Cerebellar cortex (tissue), 1 donor: ENCODE measurements at regions not wholly inside any gene's neighbourhood (a gene's known extent, or its start where the extent isn't known, plus 50 kb on each side); places are given as distances from the start of the nearest gene placed in this dataset.
"Not testable (repeated sequence)": the region's sequence is repeated elsewhere in the genome, so short reads cannot be mapped to it uniquely, and the experiment has no call there.

Experiments
- DNase-seq: peaks from one replicate; pipeline ENCODE4 v3.0.0-alpha.2; 2015; ENCODE audit warnings: low spot score

- no peak for DNase-seq
Measured at GRCh38 chr14:43692706-43693105, 814.4 kb downstream of the FSCB start.

DNA sequence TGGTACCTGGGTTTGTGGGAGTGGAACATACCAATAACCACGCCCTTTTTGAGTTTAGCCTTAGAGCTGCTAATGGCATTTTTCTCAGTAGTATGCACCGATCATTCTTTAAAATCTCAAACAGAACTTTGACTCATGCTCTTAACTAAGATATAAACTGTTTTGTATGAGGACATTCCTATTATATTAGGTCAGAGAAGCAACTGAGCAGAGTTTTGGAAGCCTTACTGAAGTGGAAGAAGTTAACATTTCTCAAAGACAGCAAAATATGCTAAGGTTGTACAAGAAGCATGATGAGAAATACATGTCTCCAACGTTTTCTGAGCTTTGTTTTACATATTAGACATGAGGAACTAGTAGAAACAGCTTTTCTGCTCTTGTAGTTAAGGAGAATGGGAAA, 819.2 kb downstream of the FSCB start:
- DNase-seq, result no peak

GRCh38 chr14:43677581-43677980, 829.5 kb downstream of the FSCB start:
- no peak for DNase-seq

DNA sequence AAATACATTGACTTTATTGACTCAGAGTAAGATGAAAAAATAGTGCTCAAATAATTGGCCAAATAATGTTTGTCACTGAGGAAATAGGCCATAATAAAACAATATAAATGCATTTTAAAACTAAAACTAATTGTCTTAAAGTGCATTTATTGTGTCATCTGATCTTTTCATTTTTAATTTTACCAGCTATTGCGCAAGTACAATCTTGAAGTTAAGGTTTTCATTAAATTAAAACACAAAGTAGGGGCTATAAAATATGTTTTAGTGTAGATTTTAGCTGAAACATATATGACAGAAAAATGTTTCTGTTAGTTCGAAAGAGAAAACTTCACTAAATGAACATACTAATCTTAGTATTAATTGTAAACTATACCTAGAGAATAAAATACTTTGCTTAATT, 832.8 kb downstream of the FSCB start:
- no peak for DNase-seq

DNA sequence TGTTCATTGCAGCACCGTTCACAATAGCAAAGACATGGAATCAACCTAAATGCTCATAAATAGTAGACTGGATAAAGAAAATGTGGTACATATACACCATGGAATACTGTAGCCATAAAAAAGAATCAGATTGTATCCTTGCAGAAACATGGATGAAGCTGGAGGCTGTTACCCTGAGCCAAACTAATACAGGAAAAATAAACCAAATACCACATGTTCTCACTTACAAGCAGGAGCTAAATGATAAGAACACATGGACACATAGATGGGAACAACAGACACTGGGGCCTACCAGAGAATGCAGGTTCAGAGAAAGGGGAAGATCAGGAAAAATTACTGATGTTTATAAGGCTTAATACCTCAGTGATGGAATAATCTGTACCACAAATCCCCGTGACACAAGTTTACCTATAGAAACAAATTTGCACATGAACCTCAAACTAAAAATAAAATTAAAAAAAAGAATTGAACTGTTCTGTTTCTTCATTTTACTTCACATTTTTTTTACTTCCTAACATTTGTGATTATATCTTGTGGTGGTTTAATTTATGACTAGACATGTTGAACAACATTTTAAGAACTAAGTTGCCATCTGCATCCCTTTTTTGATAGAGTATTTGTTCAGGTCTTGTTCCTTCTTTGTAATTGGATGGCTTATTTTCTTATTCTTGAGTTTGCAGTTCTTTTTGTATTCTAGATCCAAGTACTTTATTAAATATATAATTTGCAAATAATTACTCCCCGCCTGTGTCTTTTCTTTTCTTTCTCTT, 835.2 kb downstream of the FSCB start:
- DNase-seq, result no peak

DNA sequence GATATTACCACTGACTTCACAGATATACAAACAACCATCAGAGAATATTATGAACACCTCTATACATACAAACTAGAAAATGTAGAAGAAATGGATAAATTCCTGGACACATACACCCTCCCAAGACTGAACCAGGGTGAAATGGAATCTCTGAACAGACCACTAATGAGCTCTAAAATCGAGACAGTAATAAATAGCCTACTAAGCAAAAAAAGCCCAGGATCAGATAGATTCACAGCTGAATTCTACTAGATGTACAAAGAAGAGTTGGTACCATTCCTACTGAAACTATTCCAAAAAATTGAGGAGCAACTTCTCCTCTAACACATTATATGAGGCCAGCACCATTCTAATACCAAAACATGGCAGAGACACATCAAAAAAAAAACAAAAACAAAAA, 837.7 kb downstream of the FSCB start:
- no peak for DNase-seq

DNA sequence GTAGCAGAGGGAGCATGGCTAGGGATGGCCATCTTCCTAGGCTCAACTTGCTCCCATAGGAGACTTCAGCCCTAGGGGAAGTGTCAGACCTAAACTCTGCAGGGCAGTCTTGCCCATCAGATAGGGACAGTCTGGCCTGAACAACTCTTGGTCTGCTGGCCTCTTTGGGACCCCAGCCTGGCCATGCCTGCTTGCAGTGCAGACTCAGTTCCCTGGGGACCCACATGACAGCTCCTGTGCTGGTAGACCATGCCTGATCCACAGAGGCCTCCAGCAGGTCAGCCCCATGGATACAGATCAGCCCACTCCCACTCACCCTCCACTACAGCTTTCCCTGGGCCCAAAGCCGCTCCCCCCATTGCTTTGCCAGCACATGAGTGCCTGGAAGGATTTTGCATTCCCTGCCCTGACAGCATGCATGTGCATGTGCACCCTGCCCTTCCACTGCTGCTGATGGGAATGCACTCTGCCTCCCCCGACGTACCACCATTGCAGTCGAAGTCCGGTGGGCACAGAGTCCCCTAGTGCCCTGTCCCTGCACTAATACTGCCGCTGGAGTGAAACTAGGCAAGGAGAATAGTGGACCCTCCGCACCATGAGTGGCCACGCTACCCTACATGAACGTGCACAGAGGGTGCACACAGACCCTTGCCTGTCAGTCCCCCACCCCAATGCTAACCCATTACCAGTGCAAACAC, 841.4 kb downstream of the FSCB start:
- no peak for DNase-seq

- not testable (repeated sequence) for DNase-seq
Measured at GRCh38 chr14:43655194-43655593, 851.9 kb downstream of the FSCB start.

DNA sequence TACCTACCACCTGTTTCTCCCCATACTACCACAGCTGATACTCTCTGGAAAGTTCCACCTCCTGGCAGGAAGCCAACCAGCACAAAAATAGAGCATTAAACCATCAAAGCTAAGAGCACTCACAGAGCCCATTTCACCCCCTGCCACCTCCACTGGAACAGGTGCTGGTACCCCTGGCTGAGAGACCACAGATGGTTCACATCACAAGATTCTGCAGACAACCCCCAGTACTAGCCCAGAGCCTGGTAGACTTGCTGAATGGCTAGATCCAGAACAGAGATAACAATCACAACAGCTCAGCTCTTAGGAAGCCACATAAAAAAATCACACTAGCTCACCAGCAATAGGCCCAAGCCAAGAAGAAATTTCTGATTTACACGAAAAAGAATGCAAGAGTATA, 855.2 kb downstream of the FSCB start:
- DNase-seq, result no peak

DNA sequence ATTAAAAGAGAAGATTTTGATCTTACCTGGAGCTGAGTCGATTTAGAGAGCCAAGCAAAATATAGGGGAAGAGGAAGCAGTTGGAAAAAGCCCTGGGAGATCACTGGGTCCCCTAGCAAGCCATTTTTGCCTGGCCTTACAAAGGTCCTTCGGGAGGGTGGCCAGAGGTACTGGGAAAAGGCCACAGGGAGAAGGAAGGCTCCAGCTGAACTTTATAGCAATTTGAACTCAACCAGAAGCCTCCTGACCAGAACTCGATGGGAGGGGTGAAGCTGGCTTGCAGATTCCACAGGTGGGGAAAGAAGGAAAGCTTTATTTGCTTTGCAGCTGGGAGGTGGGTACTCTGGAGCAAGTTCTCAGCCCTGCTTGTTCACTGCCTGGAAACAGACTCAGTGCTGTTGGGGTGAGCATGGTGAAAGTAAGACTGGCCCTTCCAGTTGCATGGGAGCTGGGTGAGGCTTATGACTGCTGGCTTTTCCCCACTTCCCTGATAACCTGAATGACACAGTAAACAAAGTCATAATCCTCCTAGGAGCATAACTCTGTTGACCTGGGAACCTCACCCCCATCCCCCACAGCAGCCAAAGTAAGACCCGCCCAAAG, 855.8 kb downstream of the FSCB start:
- no peak for DNase-seq

DNA sequence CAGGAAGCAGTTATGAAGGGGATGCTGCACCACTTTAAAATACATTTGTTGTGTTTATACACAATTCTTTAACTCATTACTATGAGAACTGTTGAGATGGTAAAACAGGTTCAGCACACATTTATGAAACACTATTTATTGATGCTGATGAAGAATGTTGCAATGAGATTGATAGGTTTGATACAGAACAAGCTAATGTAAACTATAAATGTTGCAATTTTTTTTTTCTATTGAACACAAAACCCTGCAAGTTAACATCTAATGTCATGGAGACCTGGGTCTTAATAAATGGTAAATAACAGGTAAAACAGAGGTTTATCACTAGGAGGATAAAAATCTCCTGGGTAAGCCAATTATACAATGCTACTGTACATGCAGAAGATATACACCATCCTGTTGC, 857.6 kb downstream of the FSCB start:
- no peak for DNase-seq

- no peak for DNase-seq
Measured at GRCh38 chr14:43647302-43647701, 859.8 kb downstream of the FSCB start.

GRCh38 chr14:43640718-43641267, 866.3 kb downstream of the FSCB start:
- DNase-seq, result no peak

GRCh38 chr14:43625294-43625693, 881.8 kb downstream of the FSCB start:
- no peak for DNase-seq

GRCh38 chr14:43621282-43621681, 885.8 kb downstream of the FSCB start:
- DNase-seq, result no peak

GRCh38 chr14:43595096-43595772, 911.8 kb downstream of the FSCB start:
- no peak for DNase-seq

- DNase-seq, result no peak
Measured at GRCh38 chr14:43591776-43592175, 915.3 kb downstream of the FSCB start.

GRCh38 chr14:43587183-43587582, 919.9 kb downstream of the FSCB start:
- no peak for DNase-seq

DNA sequence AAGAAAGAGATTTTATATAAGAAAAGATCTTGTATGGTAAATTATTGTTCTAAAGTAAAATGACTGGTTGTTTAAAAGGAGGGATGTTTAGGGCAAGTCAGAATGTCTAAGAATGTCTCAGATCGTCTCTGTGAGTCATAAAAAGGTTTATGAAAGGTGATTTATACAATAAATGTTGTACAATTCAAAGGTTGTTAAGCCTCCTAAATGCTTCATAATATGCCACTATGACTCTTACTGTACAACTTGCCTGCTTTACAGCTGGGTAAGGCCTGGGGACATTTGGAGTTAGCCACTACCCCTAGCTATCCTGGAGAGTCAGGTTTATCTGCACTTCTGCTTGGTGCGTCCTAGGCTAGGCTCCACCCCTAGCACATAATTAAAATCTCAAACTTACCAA, 927.4 kb downstream of the FSCB start:
- no peak for DNase-seq

GRCh38 chr14:43568022-43568421, 939.1 kb downstream of the FSCB start:
- DNase-seq, result no peak

- no peak for DNase-seq
Measured at GRCh38 chr14:43548368-43548767, 958.7 kb downstream of the FSCB start.

- not testable (repeated sequence) for DNase-seq
Measured at GRCh38 chr14:43547596-43547995, 959.5 kb downstream of the FSCB start.
